ENCODE measurements at regions not wholly inside any gene's neighbourhood (a gene's known extent, or its start where the extent isn't known, plus 50 kb on each side); places are given as distances from the start of the nearest gene placed in this dataset.

- DNase-seq (ENCODE audit: low spot score), result no peak
These were observed 91.9 kb upstream of the IGSF21 start for GRCh38 chr1:18015719-18016118.

GRCh38 chr1:18018366-18018765 is 89.2 kb upstream of the IGSF21 start:
- no peak for DNase-seq (ENCODE audit: low spot score)

- no peak for DNase-seq (ENCODE audit: low spot score)
These were observed 87.4 kb upstream of the IGSF21 start for GRCh38 chr1:18020021-18020817.

GRCh38 chr1:18021242-18021641 is 86.4 kb upstream of the IGSF21 start:
- no peak for DNase-seq (ENCODE audit: low spot score)

- DNase-seq (ENCODE audit: low spot score), result peak; percentile 54
These were observed 75.3 kb upstream of the IGSF21 start for GRCh38 chr1:18032172-18032859.

- no peak for DNase-seq (ENCODE audit: low spot score)
These were observed 72.5 kb upstream of the IGSF21 start for GRCh38 chr1:18035145-18035544.

GRCh38 chr1:18037651-18038050 is 69.9 kb upstream of the IGSF21 start:
- no peak for DNase-seq (ENCODE audit: low spot score)

- DNase-seq (ENCODE audit: low spot score), result no peak
These were observed 69.5 kb upstream of the IGSF21 start for GRCh38 chr1:18038051-18038450.

GRCh38 chr1:18039102-18039501 is 68.5 kb upstream of the IGSF21 start:
- no peak for DNase-seq (ENCODE audit: low spot score)

GRCh38 chr1:18041102-18041501 is 66.5 kb upstream of the IGSF21 start:
- DNase-seq (ENCODE audit: low spot score), result no peak

GRCh38 chr1:18041685-18042355 is 65.8 kb upstream of the IGSF21 start:
- no peak for DNase-seq (ENCODE audit: low spot score)

- DNase-seq (ENCODE audit: low spot score), result no peak
These were observed 63.7 kb upstream of the IGSF21 start for GRCh38 chr1:18043871-18044270.

- DNase-seq (ENCODE audit: low spot score), result no peak
These were observed 62.4 kb upstream of the IGSF21 start for GRCh38 chr1:18045203-18045602.

- DNase-seq (ENCODE audit: low spot score), result no peak
These were observed 62.0 kb upstream of the IGSF21 start for GRCh38 chr1:18045621-18046020.

- DNase-seq (ENCODE audit: low spot score), result no peak
These were observed 60.5 kb upstream of the IGSF21 start for GRCh38 chr1:18047122-18047521.

GRCh38 chr1:18049228-18049627 is 58.4 kb upstream of the IGSF21 start:
- no peak for DNase-seq (ENCODE audit: low spot score)

- DNase-seq (ENCODE audit: low spot score), result no peak
These were observed 54.9 kb upstream of the IGSF21 start for GRCh38 chr1:18052671-18053070.

GRCh38 chr1:18055156-18055555 is 52.4 kb upstream of the IGSF21 start:
- no peak for DNase-seq (ENCODE audit: low spot score)

- no peak for DNase-seq (ENCODE audit: low spot score)
These were observed 51.1 kb upstream of the IGSF21 start for GRCh38 chr1:18056545-18056944.

- no peak for DNase-seq (ENCODE audit: low spot score)
These were observed 50.0 kb upstream of the IGSF21 start for GRCh38 chr1:18057623-18058022.
